Endothelial cell of umbilical vein (primary cell): ENCODE measurements at regions not wholly inside any gene's neighbourhood (a gene's known extent, or its start where the extent isn't known, plus 50 kb on each side); places are given as distances from the start of the nearest gene placed in this dataset.

ENCODE experiments used
- CTCF ChIP-seq, 2 donors: IDR thresholded peaks; 1 replicate in 1 of 2; 2 replicates in 1 of 2; pipeline ENCODE4 v1.5.1; 2011; ENCODE audit warnings: low read length in 2 of 2, mild to moderate bottlenecking in 2 of 2, moderate library complexity in 2 of 2, control low read depth in 1 of 2, inconsistent platforms in 1 of 2, low read depth in 1 of 2; ENCODE audit not compliant: insufficient read depth in 1 of 2; ENCODE audit errors: extremely low read depth in 1 of 2
- EZH2 ChIP-seq: IDR thresholded peaks from 2 replicates; pipeline ENCODE4 v1.6.1; 2012; ENCODE audit warnings: borderline replicate concordance, low read depth, mild to moderate bottlenecking, moderate library complexity, low read length, inconsistent platforms; ENCODE audit not compliant: severe bottlenecking
- JUN ChIP-seq: IDR thresholded peaks from 2 replicates; pipeline ENCODE4 v1.6.1; 2011; ENCODE audit warnings: borderline replicate concordance, low read depth; ENCODE audit not compliant: insufficient read length, insufficient read depth
- MAX ChIP-seq: IDR thresholded peaks from 2 replicates; pipeline ENCODE4 v1.6.1; 2011; ENCODE audit not compliant: insufficient read depth, insufficient read length
- POLR2A ChIP-seq: IDR thresholded peaks from 2 replicates; pipeline ENCODE4 v1.6.1; 2012; ENCODE audit warnings: low read depth, mild to moderate bottlenecking, control low read depth, low read length
- POLR2AphosphoS5 ChIP-seq: IDR thresholded peaks from 2 replicates; pipeline ENCODE4 v1.6.1; 2012; ENCODE audit warnings: low read depth, mild to moderate bottlenecking, control low read depth, low read length, moderate library complexity; ENCODE audit not compliant: insufficient read depth

GRCh38 chr5:91221917-91222316 is 161.2 kb downstream of the ARRDC3 start:
- TF ChIP-seq EZH2 (no peak), POLR2A (no peak), MAX (no peak), CTCF (IDR thresholded peaks at IDR 0.05; ENCODE audit: extremely low read depth in 1 of 2, insufficient read depth in 1 of 2, low read depth in 1 of 2, low read length in 2 of 2) (no peak), POLR2AphosphoS5 (no peak), JUN (no peak)
